ENCODE measurements at regions not wholly inside any gene's neighbourhood (a gene's known extent, or its start where the extent isn't known, plus 50 kb on each side); places are given as distances from the start of the nearest gene placed in this dataset.

DNA sequence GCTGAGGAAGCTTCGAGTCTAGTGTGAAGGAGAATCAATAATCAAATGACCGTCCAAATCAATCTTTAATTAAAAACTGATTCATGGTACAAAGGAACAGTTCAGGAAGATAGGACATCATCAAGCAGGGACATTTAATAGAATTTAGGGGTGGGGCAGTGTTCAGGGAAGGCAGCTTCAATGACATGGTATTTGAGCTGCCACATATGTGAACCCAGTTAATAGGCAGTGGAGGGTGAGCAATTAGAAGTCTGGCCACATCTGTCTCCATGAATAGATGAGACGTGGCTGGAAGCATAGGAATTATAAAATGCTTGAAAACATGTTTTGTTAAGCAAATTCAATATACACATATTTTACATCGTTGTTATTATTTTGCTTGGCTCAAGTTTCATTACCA is 362.7 kb downstream of the PRDM2 start:
- no peak for TF ChIP-seq YY1 (IDR thresholded peaks at IDR 0.05; ENCODE audit: low read depth)
- no peak for TF ChIP-seq FOXM1 (IDR thresholded peaks at IDR 0.05; ENCODE audit: borderline replicate concordance, low read depth)
- no peak for TF ChIP-seq TAF1 (IDR thresholded peaks at IDR 0.05; ENCODE audit: low read depth)
- TF ChIP-seq TCF12 (IDR thresholded peaks at IDR 0.05; ENCODE audit: low read depth), result no peak
- TF ChIP-seq ZBTB7A (IDR thresholded peaks at IDR 0.05; ENCODE audit: low read depth), result no peak

DNA sequence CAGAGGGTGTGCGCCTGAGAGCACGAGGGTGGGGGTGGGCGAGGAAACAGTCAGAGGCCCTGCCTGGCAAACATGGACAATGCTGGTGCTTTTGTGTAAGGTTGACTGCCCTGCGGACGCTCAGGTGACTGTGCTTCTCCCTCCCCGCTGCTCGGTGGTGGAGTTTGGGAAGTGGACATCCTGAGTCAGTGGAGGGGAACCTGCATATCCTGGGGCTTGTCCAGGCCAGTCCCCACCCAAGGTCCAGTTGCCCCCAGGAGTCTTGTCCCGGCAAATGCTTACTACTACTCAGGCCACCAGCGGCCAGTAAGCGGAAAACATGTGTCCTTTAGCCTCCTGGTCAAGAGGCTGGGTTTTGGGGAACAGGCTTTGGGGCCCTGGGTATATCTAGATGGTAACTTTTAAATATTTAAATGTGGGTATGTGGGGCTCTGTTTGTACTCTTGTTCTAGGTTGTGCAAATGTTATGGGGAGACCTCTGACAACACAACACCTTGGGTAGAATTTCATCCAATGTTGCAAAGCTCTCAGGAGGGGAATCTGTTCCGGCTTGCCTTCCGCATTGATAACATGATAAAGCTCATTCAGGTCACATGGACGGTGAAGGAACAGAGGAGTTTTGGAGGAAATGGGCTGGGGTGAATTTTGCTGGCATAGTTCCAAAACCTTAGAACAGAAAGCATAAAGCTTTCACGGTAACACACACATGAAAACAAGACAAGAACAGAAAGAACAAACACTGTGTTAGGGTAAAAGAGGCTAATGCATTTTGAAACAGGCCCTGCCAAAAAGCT is 364.9 kb downstream of the PRDM2 start:
- no peak for TF ChIP-seq TCF12 (IDR thresholded peaks at IDR 0.05; ENCODE audit: low read depth)
- TF ChIP-seq, protein P1, sequence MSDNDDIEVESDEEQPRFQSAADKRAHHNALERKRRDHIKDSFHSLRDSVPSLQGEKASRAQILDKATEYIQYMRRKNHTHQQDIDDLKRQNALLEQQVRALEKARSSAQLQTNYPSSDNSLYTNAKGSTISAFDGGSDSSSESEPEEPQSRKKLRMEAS (IDR thresholded peaks at IDR 0.05), result no peak
- no peak for TF ChIP-seq CREB1 (IDR thresholded peaks at IDR 0.05; ENCODE audit: low read depth)
- no peak for TF ChIP-seq FOXM1 (IDR thresholded peaks at IDR 0.05; ENCODE audit: borderline replicate concordance, low read depth)
- no peak for TF ChIP-seq RAD21 (IDR thresholded peaks at IDR 0.05; ENCODE audit: low read depth)
- TF ChIP-seq ZBTB7A (IDR thresholded peaks at IDR 0.05; ENCODE audit: low read depth), result no peak
- TF ChIP-seq CEBPB (IDR thresholded peaks at IDR 0.05), result no peak
- TF ChIP-seq TAF1 (IDR thresholded peaks at IDR 0.05; ENCODE audit: low read depth), result no peak
- no peak for TF ChIP-seq TEAD4 (IDR thresholded peaks at IDR 0.05)
- no peak for TF ChIP-seq EGR1 (IDR thresholded peaks at IDR 0.05)
- no peak for TF ChIP-seq YY1 (IDR thresholded peaks at IDR 0.05; ENCODE audit: low read depth)

GRCh38 chr1:14065486-14065885 is 365.5 kb downstream of the PRDM2 start:
- no peak for TF ChIP-seq EGR1 (IDR thresholded peaks at IDR 0.05)
- TF ChIP-seq, protein P1 (IDR thresholded peaks at IDR 0.05), result no peak
- TF ChIP-seq TAF1 (IDR thresholded peaks at IDR 0.05; ENCODE audit: low read depth), result no peak
- TF ChIP-seq TEAD4 (IDR thresholded peaks at IDR 0.05), result no peak
- no peak for TF ChIP-seq EP300 (IDR thresholded peaks at IDR 0.05; ENCODE audit: borderline replicate concordance)
- TF ChIP-seq NFIC (IDR thresholded peaks at IDR 0.05), result no peak
- TF ChIP-seq TCF12 (IDR thresholded peaks at IDR 0.05; ENCODE audit: low read depth), result no peak
- TF ChIP-seq CEBPB (IDR thresholded peaks at IDR 0.05), result no peak
- TF ChIP-seq FOXM1 (IDR thresholded peaks at IDR 0.05; ENCODE audit: borderline replicate concordance, low read depth), result no peak
- no peak for TF ChIP-seq ZBTB7A (IDR thresholded peaks at IDR 0.05; ENCODE audit: low read depth)
- TF ChIP-seq REST (IDR thresholded peaks at IDR 0.05; ENCODE audit: low read depth), result no peak
- TF ChIP-seq YY1 (IDR thresholded peaks at IDR 0.05; ENCODE audit: low read depth), result no peak
- no peak for TF ChIP-seq USF1 (IDR thresholded peaks at IDR 0.05)
- no peak for TF ChIP-seq CREB1 (IDR thresholded peaks at IDR 0.05; ENCODE audit: low read depth)
- no peak for TF ChIP-seq RAD21 (IDR thresholded peaks at IDR 0.05; ENCODE audit: low read depth)

DNA sequence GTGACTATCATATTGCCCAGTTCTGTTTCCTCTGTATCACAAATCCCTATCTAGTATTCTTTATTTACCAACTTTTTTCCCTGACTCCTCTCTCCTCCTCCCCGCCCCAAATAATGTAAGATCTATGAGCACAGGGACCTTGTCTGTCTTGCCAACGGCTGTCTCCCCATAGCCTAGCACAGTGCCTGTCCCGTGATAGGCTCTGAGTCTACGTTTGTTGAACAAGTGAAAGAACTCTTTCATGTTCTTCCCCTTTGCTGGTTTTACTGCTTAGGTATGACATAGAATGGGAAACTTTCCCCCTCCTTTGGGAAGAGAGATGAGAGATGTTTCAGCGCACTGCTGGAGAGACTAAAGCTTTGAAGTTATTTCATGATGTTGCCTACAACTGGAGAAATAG is 367.0 kb downstream of the PRDM2 start:
- TF ChIP-seq TAF1 (IDR thresholded peaks at IDR 0.05; ENCODE audit: low read depth) (no peak), FOXM1 (IDR thresholded peaks at IDR 0.05; ENCODE audit: borderline replicate concordance, low read depth) (no peak), NFIC (IDR thresholded peaks at IDR 0.05) (no peak), REST (IDR thresholded peaks at IDR 0.05; ENCODE audit: low read depth) (no peak), USF1 (IDR thresholded peaks at IDR 0.05) (no peak), EP300 (IDR thresholded peaks at IDR 0.05; ENCODE audit: borderline replicate concordance) (no peak), EGR1 (IDR thresholded peaks at IDR 0.05) (no peak), TCF12 (IDR thresholded peaks at IDR 0.05; ENCODE audit: low read depth) (no peak)
- TF ChIP-seq, protein P1 (IDR thresholded peaks at IDR 0.05), result no peak

GRCh38 chr1:14067711-14068110 is 367.7 kb downstream of the PRDM2 start:
- TF ChIP-seq RAD21 (IDR thresholded peaks at IDR 0.05; ENCODE audit: low read depth), result no peak
- no peak for TF ChIP-seq TCF12 (IDR thresholded peaks at IDR 0.05; ENCODE audit: low read depth)
- no peak for TF ChIP-seq FOXM1 (IDR thresholded peaks at IDR 0.05; ENCODE audit: borderline replicate concordance, low read depth)
- no peak for TF ChIP-seq REST (IDR thresholded peaks at IDR 0.05; ENCODE audit: low read depth)
- no peak for TF ChIP-seq TAF1 (IDR thresholded peaks at IDR 0.05; ENCODE audit: low read depth)
- TF ChIP-seq ZBTB7A (IDR thresholded peaks at IDR 0.05; ENCODE audit: low read depth), result no peak
- TF ChIP-seq EP300 (IDR thresholded peaks at IDR 0.05; ENCODE audit: borderline replicate concordance), result no peak
- no peak for TF ChIP-seq CEBPB (IDR thresholded peaks at IDR 0.05)
- TF ChIP-seq, protein P1 (IDR thresholded peaks at IDR 0.05), result no peak
- TF ChIP-seq YY1 (IDR thresholded peaks at IDR 0.05; ENCODE audit: low read depth), result no peak
- TF ChIP-seq CREB1 (IDR thresholded peaks at IDR 0.05; ENCODE audit: low read depth), result no peak
- no peak for TF ChIP-seq NFIC (IDR thresholded peaks at IDR 0.05)
- no peak for TF ChIP-seq TEAD4 (IDR thresholded peaks at IDR 0.05)
- no peak for TF ChIP-seq USF1 (IDR thresholded peaks at IDR 0.05)
- no peak for TF ChIP-seq EGR1 (IDR thresholded peaks at IDR 0.05)
